HG02852 (cell line): ENCODE measurements at regions not wholly inside any gene's neighbourhood (a gene's known extent, or its start where the extent isn't known, plus 50 kb on each side); places are given as distances from the start of the nearest gene placed in this dataset.

Source experiments
- ATAC-seq: cut with Tn5 transposase; IDR thresholded peaks from one replicate; pipeline ENCODE4 v1.9.1; 2021; ENCODE audit warnings: mild to moderate bottlenecking, moderate library complexity; ENCODE audit not compliant: unreplicated experiment

DNA sequence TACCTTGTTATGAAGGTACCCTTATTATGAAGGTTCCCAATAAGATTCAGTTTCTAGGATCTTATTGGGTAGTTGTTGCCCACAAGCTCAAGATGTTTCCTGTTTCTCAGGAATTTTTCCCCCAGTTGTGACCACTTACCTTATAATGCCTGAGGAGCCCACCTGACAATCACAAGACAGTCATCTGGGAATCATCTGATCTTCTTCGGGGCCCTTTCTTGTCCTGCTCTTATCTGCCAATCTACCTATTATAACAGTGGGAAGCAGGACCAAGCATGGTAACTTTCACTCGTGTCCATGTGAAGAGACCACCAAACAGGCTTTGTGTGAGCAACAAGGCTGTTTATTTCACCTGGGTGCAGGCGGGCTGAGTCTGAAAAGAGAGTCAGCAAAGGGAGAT lies 825.5 kb downstream of the BCL11B start:
- no peak for ATAC-seq

DNA sequence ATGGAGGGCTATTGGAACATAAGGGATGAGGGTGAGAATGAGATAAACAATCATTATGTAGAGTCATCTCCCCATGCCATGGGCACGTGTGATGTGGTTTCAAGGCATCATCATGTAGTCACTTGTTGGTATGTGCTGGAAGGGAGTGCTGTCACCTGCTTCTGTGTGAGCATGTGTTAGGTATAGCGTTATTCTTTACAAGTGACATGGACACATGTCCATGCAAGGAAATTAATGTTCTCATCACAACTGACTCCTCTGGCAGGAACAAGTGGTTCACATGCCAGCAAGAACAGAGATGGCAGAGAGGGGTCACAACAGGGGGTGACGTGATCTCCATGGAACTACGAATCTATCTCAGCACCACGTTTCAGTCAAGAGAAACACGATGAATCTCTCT lies 815.8 kb downstream of the BCL11B start:
- no peak for ATAC-seq

DNA sequence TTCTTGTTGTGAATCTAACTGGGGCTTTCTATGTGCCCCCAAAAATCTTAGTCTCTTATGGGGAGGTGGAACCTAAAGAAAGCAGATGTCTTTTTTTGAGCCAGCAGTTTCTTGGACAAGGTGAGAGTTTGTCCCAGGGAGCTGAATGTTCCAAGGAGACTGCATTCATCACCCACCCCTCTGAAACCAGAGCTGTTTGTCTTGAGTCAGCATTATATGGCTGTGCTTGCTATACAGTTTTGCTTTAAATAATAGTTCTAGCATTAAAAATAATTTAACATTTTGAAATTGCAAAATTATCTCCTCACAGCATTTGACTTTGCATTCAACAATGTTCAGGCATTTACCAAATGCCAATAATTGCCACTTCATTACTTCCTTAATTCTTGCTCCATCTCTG lies 813.3 kb downstream of the BCL11B start:
- no peak for ATAC-seq

DNA sequence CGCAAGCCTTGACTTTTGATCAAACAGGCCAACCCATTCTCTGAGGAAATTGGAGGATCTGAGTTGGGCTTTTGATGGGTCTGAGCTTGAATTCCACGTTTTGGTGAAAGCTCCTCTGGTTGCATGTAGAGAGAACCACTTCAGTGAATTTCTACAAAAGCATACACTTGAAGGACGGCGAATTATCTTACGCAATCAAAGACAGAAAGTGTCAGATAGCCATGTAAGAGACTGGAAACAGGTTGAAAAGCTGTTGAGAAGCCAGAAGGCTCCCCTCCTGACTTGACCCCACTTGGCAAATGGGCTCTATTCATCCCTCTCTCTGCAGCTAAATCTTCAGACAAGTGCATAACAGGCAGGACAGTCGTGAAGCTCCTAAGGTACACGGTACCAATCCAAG lies 809.1 kb downstream of the BCL11B start:
- ATAC-seq: no peak

DNA sequence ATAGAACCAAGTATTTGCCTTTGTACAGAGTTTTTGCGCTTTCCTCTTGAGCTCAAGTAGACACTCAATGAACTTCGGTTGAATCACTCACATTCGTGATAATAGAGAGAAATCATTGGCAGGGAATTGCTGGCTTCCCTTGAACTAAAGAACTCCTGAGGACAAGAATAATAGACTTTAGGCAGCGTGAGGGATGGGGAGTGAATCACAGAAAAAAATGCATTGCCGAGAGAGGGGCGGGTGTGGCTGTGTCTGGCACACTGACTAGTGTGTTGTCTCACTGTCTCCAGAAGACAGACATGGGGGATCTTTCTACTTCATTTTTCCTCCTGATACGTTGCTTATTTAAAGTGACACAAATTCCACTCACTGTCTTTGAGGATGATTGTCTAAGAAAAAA lies 805.2 kb downstream of the BCL11B start:
- no peak for ATAC-seq

DNA sequence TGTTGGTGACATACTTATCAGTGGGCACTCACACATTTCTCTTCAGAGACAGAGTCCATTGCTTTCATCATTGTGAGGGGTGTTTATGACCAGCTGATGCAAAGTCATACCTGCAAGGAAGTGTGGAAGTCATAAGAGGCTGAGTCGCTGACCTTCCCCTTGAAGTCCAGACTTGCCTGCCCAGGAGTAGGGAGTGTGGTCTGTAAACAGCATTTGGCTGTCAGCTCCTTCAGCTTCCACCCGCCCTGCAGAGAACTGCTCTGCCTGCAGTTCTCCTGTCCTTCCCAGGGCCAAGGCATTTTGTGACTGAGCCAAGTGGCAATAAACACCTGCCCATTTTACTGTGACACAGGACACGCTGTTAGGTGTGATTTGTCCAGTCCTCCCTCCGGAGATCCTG lies 801.3 kb downstream of the BCL11B start:
- no peak for ATAC-seq

DNA sequence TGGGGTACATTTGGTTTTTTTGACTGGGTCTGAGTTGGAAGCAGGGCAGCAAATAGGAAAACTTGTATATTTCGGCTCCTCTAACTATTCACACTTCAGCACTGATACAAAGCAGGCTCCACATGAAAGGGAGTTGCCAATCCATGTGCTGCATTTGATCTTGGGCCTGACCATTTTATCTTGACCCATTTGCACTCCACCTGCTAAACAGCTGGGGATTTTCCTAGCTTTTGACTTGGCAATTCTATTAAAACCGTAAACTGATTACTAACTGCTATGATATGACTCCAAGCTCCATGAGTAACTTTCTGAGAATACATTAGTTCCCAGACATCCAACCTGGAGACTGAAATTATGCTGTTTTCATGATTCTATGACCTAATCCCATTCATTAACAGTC lies 797.1 kb downstream of the BCL11B start:
- ATAC-seq: no peak

DNA sequence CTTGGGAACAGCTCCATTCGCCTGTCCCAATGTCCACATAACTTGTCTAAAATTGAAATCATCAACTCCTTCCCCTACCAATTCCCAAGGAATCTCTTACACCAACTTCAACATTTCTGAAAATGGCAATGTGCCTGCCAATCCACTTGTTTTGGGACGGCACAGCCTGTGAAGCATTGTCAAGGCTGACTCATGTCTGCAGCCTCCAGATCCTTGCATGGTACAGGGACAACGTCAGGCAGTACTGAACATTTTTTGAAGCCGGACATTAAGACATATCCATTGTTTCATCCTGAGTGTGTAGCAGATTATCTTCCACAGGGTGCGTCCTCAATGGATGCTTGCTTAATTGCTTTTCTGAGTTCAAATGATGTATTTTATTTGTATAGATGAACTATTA lies 794.1 kb downstream of the BCL11B start:
- ATAC-seq: no peak

DNA sequence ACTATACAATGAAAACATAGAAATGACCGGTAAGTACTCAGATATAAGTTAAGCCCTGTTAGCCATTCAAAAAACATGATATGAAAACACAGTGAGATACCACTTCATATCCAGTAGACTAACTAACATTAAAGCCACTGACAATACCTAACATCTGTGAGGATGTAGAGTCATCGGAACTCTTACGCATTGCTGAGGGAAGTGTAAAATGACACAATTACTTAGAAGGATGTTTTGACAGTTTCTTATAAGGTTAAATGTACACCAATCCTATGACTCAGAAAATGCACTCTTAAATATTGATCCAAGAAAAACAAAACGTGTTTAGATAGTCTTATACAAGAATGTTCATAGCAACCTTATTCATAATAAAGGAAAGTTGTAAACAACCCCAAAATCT lies 782.9 kb downstream of the BCL11B start:
- no peak for ATAC-seq

DNA sequence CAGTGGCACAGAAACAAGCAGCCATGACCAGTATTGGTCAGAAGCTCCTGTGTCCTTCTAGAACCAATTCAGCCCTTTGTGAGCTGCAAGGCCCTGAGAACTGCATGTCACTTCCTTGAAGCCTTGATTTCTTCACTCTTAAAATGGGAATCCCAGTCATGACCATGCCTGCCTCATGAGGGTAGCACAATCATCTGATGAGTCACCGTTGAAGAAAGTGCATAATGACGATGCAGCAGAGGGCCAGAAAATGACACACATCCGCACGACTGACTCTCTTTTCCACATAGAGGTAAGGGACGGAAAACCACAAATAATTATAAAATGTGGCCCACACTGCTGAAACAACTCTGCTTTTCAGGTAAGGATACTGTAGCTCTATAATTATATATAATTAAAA lies 777.4 kb downstream of the BCL11B start:
- ATAC-seq: no peak

DNA sequence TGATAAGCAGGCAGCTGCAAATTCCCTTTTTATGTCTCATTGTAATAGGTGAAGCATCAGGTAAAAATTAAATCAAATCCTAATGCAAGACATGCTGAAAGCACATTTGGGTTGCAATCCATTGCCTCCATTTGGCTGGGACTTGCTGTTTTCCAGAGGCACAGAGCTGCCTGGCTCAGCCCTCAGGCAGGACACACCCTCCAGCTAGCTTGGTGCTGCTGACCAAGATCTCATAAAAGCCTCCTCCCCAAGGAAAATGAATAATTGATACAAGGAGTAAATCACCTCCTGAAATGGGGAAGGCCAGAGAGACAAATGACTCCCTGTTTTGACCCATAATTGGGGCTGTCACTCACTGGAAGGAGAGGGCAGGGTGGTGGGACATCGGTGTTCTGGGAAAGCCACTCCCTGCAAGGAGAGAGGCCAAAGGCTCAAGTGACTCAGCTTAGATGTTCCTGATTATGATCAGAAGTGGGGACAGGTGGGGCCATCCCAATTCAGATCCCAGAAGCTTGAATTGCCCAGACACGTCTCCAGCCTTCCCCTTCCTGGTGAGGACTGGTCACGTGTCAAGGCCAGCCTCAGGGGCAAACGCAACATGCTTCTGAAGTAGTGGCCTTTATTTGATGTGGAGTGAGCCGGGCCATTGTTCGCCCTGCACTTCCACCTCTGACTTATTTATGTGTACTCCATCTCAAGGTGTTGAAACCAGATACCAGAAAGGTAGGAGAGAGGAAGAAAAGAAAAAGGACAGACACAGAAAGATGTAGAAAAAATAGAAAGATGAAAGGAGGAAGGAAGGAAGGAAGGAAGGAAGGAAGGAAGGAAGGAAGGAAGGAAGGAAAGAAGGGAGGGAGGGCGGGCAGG lies 773.7 kb downstream of the BCL11B start:
- ATAC-seq: no peak

DNA sequence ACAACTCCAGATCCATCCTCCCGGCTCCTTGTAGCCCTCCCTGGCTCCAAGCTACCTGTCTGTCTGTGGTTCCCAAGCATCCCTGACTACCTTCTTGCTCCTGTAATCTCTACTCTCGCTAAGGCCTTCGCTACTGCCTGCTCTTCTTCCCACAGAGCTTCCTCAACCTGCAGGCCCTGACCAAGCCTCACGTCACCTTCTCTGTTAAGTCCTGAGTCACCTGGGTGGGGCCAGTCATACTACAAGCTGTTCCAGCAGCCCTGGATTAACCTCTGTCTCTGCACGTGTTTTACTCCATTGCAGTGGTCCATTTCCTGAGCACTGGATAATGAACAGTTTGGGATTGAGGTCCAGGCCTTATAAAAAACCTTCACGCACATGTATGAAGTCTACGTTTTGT lies 770.7 kb downstream of the BCL11B start:
- ATAC-seq: no peak

DNA sequence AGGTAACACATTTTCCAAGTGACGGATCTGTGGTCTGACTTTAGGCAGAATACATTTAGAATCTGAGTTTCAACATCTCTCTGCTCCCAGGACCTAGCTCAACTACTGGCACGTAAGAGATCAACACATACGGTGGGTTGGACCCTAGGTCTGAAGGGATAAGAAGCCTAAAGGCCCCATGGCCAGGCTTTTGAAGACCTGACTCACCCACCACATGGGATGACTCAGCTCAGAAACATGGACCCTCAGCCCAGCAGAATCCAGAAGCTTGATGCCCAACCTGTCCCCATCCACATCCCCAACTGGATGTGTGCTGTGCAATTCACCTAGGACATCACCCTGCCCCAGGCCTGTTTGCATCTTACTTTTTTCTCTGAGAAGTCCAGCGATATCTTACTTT lies 770.2 kb downstream of the BCL11B start:
- no peak for ATAC-seq

DNA sequence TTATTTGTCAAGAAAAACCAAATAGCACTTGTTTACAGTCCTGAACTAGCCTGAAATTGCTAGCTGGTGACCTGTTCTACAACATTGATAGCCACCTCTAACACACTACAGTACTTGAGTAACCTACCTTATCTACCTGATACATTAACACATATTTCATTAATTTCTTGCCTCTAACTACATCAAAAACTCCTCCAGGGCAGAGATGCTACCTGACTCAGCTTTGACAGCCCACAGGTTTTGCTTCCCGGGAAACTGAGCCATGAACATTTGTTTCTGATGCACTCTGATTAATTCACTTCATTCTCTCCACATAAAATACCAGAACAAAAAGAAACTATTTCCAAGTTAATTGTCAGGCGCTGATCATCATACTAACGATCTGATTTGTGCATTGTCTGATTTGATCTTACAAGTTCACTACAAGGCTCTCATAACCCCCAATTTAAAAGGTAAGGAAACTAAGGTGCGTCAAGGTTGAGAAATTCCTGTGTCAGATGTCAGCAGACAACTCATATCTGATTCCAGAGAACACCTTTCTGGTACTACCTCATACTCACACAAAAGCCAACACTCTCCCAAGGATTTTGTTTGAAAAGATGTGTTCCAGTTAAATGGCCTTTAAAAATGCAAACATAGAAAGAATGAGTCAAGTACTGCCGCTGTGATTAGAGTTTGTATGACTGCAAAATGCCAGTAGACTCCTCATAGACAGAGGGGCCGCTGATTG lies 768.7 kb downstream of the BCL11B start:
- no peak for ATAC-seq

DNA sequence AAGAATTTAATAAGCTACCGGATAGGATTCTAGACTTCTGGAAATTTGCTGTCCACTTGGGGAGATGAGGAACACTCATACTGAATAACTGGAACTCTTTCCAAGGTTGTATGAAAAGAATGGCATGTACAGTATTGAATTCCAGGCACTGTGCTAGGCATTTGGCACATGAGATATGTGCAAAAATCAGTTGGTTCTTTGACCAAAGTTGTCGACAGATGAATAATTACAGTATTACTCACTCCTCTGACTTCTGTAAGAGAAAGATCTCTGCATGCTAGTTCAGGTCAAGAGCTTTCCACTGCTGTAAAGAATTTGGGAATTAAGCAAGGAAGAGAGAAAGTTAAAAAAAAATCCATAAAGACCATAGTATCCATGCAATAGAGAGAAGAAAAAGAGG lies 764.7 kb downstream of the BCL11B start:
- no peak for ATAC-seq

DNA sequence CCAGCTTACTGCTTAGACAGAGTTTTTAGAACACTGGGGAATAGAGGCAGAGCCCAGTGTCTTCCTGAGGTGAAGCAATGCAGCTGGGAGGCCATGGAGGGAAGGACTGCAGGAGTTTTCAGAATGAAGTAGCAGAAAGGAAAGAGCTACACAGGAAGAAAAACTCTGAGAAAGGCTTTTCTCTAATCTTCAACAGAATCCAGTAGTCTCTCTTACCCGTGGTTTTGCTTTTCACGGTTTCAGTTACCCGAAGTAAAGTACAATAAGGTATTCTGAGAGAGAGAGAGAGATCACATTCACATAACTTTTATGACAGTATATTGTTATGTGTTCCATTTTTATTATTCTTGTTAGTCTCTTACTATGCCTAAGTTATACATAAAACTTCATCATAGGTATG lies 761.6 kb downstream of the BCL11B start:
- ATAC-seq: no peak

DNA sequence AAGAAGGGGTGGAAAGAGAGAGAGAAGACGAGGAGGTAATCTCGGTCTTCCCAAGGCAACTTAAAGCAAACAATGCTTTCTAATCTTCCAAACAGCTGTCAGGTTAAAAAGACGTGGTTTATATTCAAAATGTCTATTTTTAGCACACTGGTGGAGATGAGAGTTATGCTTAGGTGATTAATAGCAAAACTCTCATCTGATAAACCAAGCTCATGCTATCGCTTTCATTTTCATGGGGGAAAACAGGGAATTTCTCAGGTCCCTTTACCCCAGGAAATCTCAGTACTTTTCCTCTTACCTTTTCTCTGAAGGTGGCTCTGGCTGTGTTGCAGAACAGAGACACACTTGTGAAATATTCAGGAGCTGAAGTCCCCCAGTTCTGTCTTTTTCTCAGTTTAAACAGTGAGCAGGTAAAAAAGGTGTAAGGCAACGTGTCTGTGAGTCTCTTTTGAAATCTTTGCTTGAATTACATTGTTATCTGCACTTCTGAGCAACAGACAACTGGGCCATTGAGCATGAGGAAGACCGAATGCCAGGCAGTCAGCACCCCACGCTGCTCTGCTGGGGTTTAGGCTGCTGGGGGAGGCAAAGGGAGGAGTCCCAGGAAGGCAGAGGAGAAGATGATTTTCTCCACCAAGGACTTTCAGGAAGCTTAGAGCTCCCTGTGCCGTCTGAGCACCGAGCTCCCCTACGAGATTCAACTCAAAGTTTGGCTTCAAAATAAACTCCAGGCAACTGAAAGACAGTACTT lies 759.3 kb downstream of the BCL11B start:
- no peak for ATAC-seq

DNA sequence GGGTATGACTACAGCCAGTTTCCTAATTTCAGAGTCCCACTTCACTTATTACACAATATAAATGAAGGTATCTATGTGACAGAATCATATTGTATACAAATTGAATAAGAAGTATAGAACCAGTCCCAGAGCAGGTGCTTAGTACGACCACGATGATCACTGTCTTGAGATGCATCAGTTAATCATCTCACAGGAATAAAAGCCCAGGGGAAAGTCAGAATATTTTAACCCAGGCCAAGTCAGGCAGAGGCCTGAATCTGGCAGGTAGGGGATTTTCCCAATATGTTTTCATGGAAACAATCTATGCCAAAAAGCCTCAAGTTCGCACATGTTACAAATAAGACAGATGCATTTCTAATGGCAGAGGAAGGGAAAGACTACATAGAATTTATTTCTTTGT lies 758.4 kb downstream of the BCL11B start:
- ATAC-seq: no peak

DNA sequence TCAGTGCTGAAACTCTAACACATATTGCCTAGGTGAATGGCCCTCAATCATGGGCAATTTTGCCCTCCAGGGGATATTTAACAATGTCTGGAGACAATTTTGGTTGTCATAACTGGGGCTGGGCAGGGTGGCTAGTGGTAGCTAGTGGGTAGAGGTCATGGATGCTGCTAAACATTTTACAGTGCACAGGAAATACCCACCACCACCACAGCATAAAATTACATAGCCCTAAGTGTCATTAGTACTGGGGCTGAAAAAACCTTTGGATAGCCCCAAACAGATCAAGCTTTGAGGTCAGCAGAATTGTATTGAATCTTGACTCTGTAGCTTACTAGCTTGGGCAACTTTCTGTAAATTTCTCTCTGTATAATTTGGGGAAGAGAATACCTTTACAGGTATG lies 758.0 kb downstream of the BCL11B start:
- no peak for ATAC-seq

DNA sequence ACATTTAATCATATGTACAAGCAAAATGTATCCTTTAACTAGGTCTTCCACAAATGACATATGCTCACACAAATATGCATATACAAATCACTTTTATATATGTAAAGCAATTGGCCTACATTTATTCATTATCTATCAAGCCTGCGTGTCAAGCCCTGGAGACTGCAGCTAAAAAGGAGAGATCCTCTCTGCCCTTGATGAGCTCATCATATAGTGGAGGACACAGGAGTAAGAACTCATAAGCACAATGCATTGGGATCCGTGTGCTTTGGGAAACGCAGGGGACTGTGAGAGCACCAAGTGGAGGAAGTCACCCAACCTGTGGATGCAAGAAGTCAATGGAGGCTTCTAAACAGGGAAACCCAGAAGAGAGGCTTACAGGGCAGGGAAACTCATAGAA lies 735.7 kb downstream of the BCL11B start:
- no peak for ATAC-seq

DNA sequence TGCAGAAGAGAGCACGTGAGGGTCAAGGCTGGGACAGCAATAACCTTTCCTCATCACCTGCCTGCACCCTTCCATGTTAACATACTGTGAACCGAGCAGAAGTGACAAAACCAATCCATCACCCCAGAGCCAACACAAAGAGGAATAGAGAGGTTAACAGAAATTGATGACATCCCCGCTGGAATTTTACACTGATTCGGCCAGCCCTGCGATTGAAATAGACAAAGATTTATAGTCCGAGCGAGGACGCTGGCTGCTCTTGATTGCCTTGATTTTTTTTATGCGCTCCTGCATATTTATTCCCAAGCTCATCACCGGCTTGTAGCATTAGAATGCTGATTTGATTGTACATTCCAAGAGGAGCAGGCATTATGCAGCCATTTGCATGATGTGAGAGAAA lies 729.7 kb downstream of the BCL11B start:
- no peak for ATAC-seq

DNA sequence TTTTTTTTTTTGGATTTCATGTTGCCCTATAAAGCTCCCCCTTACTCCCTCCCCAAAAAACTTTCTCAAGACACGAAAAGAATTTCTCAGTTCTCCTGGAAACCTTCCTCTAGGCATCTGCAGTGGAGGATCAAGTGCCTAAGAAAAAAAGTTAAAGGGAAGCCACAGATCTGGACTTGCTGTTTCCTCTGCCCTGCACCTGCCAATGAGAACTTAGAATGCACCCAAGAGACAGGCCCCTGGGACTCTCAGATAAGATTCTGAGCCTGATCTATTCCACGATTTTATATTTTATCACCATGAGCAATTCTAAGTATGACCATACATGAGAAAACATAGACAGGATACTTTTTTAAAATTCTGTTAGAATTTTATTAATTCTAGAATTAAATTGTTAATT lies 728.9 kb downstream of the BCL11B start:
- no peak for ATAC-seq
